SK-N-SH (cell line): ENCODE measurements at regions not wholly inside any gene's neighbourhood (a gene's known extent, or its start where the extent isn't known, plus 50 kb on each side); places are given as distances from the start of the nearest gene placed in this dataset.

ENCODE experiments used
- CTCF ChIA-PET: fragments of 300-600, 350-600 bp; formaldehyde crosslinking; extraction: SDS; loops from one replicate; lab custom pipeline; 2021; lab: Yijun Ruan, JAX
- POLR2A ChIA-PET: fragments of 350-600 bp; sonication (Branson Sonifier 250); formaldehyde crosslinking; extraction: SDS; loops from one replicate; lab custom pipeline; 2020; ENCODE audit warnings: antibody characterized with exemption, inconsistent platforms; lab: Yijun Ruan, JAX
- DNase-seq: peaks from one replicate; pipeline ENCODE4 v3.0.0; 2012
- H2AFZ ChIP-seq: fragments of 200-600 bp; sonication (generic); 2 replicates; pipeline ENCODE4 v1.8.1; 2016; ENCODE audit warnings: antibody characterized with exemption, mild to moderate bottlenecking, low read depth
- H3F3A ChIP-seq: fragments of 200-600 bp; sonication (generic); replicated peaks from 2 replicates; pipeline ENCODE3; 2016; ENCODE audit warnings: antibody characterized with exemption, mild to moderate bottlenecking; ENCODE audit not compliant: insufficient read depth
- H3K27ac ChIP-seq, 2 experiments: fragments of 200-500 bp in 1 of 2; fragments of 200-600 bp in 1 of 2; sonication (Bioruptor generic) in 1 of 2; sonication (generic), shearing (Covaris generic) in 1 of 2; 2 replicates each; pipeline versions ENCODE4 v1.5.1 to v1.6.1; 2014 to 2016; ENCODE audit warnings: low read depth in 2 of 2, inconsistent platforms in 1 of 2, low read length in 1 of 2, mild to moderate bottlenecking in 1 of 2, mixed read lengths in 1 of 2
- H3K27me3 ChIP-seq: fragments of 200-600 bp; sonication (generic), shearing (Covaris generic); 2 replicates; pipeline ENCODE4 v1.6.1; 2016; ENCODE audit warnings: mixed run types; ENCODE audit not compliant: insufficient read depth
- H3K36me3 ChIP-seq, 2 experiments: fragments of 200-500 bp in 1 of 2; fragments of 200-600 bp in 1 of 2; sonication (Bioruptor generic) in 1 of 2; sonication (generic) in 1 of 2; replicated peaks in 1 of 2; 2 replicates each; pipeline versions ENCODE3 to v1.5.1; 2014 to 2016; ENCODE audit warnings: low read length in 1 of 2, mild to moderate bottlenecking in 1 of 2; ENCODE audit not compliant: insufficient read depth in 2 of 2, control insufficient read depth in 1 of 2
- H3K4me1 ChIP-seq, 2 experiments: fragments of 200-500 bp in 1 of 2; fragments of 200-600 bp in 1 of 2; sonication (Bioruptor generic) in 1 of 2; sonication (generic), shearing (Covaris generic) in 1 of 2; 2 replicates each; pipeline versions ENCODE4 v1.5.1 to v1.6.1; 2014 to 2016; ENCODE audit warnings: low read depth in 1 of 2, low read length in 1 of 2, mixed run types in 1 of 2; ENCODE audit not compliant: insufficient read depth in 2 of 2, control insufficient read depth in 1 of 2
- H3K4me2 ChIP-seq: fragments of 200-600 bp; sonication (generic), shearing (Covaris generic); 2 replicates; pipeline ENCODE4 v1.6.1; 2017; ENCODE audit warnings: mixed run types
- H3K4me3 ChIP-seq, 2 experiments: fragments of 200-500 bp in 1 of 2; fragments of 200-600 bp in 1 of 2; sonication (Bioruptor generic) in 1 of 2; sonication (generic), shearing (Covaris generic) in 1 of 2; 2 replicates each; pipeline versions ENCODE4 v1.5.1 to v1.8.1; 2014 to 2016; ENCODE audit warnings: low read depth in 2 of 2, inconsistent platforms in 1 of 2, low read length in 1 of 2, mild to moderate bottlenecking in 1 of 2, mixed read lengths in 1 of 2, moderate library complexity in 1 of 2
- H3K79me2 ChIP-seq: fragments of 200-600 bp; sonication (generic); 2 replicates; pipeline ENCODE4 v1.8.1; 2017; ENCODE audit warnings: mild to moderate bottlenecking; ENCODE audit not compliant: insufficient read depth
- H3K9ac ChIP-seq: fragments of 200-600 bp; sonication (generic); 2 replicates; pipeline ENCODE4 v1.6.1; 2017; ENCODE audit warnings: mixed run types
- H3K9me2 ChIP-seq: fragments of 200-600 bp; sonication (generic); 2 replicates; pipeline ENCODE4 v1.6.1; 2017; ENCODE audit warnings: mixed run types
- H3K9me3 ChIP-seq: fragments of 200-600 bp; sonication (generic); 2 replicates; pipeline ENCODE4 v1.6.1; 2017; ENCODE audit warnings: mixed run types, mild to moderate bottlenecking, moderate library complexity
- H4K20me1 ChIP-seq: fragments of 200-600 bp; sonication (generic); 2 replicates; pipeline ENCODE4 v1.6.1; 2017; ENCODE audit warnings: mild to moderate bottlenecking, mixed run types; ENCODE audit not compliant: insufficient read depth
- CHD2 ChIP-seq: fragments of 150-350 bp; IDR thresholded peaks from 2 replicates; pipeline ENCODE4 v1.6.1; 2018; ENCODE audit warnings: low read length; ENCODE audit not compliant: partially characterized antibody
- CTCF ChIP-seq: fragments of 200-600 bp; sonication (generic); IDR thresholded peaks from 2 replicates; pipeline ENCODE4 v1.6.1; 2017; ENCODE audit warnings: antibody characterized with exemption, mild to moderate bottlenecking, moderate library complexity
- EP300 ChIP-seq, 2 experiments: IDR thresholded peaks; 2 replicates each; pipeline versions ENCODE4 v1.4.0 to v1.6.1; 2012; ENCODE audit warnings: borderline replicate concordance in 1 of 2, low read depth in 1 of 2, low read length in 1 of 2
- EZH2phosphoT487 ChIP-seq: fragments of 200-600 bp; sonication (generic); IDR thresholded peaks from 2 replicates; pipeline ENCODE4 v1.6.1; 2017; ENCODE audit warnings: low read depth, mixed run types, mild to moderate bottlenecking, antibody characterized with exemption, moderate library complexity, borderline replicate concordance
- GABPA ChIP-seq: IDR thresholded peaks from 2 replicates; pipeline ENCODE4 v1.4.0; 2012; ENCODE audit warnings: low read depth, mild to moderate bottlenecking
- JUND ChIP-seq: IDR thresholded peaks from 2 replicates; pipeline ENCODE4 v1.4.0; 2012
- MEF2A ChIP-seq: IDR thresholded peaks from 2 replicates; pipeline ENCODE4 v1.4.0; 2012; ENCODE audit warnings: low read depth, borderline replicate concordance
- NFIC ChIP-seq: IDR thresholded peaks from 2 replicates; pipeline ENCODE4 v1.4.0; 2012; ENCODE audit warnings: borderline replicate concordance
- NRF1 ChIP-seq: IDR thresholded peaks from 2 replicates; pipeline ENCODE4 v1.6.1; 2012; ENCODE audit warnings: low read depth, mild to moderate bottlenecking, low read length
- TCF12 ChIP-seq: IDR thresholded peaks from 2 replicates; pipeline ENCODE4 v1.4.0; 2012
- TEAD4 ChIP-seq: IDR thresholded peaks from 2 replicates; pipeline ENCODE4 v1.4.0; 2012; ENCODE audit warnings: mild to moderate bottlenecking, borderline replicate concordance; ENCODE audit not compliant: insufficient read depth
- USF1 ChIP-seq: IDR thresholded peaks from 2 replicates; pipeline ENCODE4 v1.4.0; 2012; ENCODE audit warnings: low read depth, borderline replicate concordance
- WGBS: methylation state at CpG from one replicate; pipeline ENCODE4 v1.1.6; 2017; ENCODE audit warnings: low lambda C conversion rate; 5-methylcytosine and 5-hydroxymethylcytosine counted together

- Histone ChIP-seq H3K4me2 (no peak overlapping the region), H4K20me1 (no peaks in the 10 kb centered on the region), H3K27me3 (no peaks in the 10 kb centered on the region), H3K9ac (no peak overlapping the region), H3K9me3 (no peaks in the 10 kb centered on the region), H3K79me2 (no peaks in the 10 kb centered on the region), H3K4me1 (peaks cover 0 to 46% of the 10 kb centered on the region in 2 experiments; a peak in 3 of 4 replicates), H2AFZ (peak overlapping the region; percentile 26), H3K4me3 (no peak overlapping the region), H3K36me3 (no peaks in the 10 kb centered on the region), H3K9me2 (no peaks in the 10 kb centered on the region), H3K27ac (no peak overlapping the region), H3F3A (peaks cover 10% of the 10 kb centered on the region)
- POLR2A ChIA-PET: no interaction called here
- TF ChIP-seq TEAD4 (no peak), MEF2A (no peak), CHD2 (no peak), CTCF (no peak)
- WGBS: 95% methylated on average over 5 of the region's 5 CpGs
- CTCF ChIA-PET: no interaction called here
- no peak for DNase-seq
Observed at GRCh38 chr3:30263238-30263924, 343.0 kb upstream of the TGFBR2 start.

GRCh38 chr3:30263925-30264313 lies 342.5 kb upstream of the TGFBR2 start:
- ChIA-PET POLR2A (no interaction called here), CTCF (no interaction called here)
- H3K4me1 ChIP-seq: peaks cover 0 to 40% of the 10 kb centered on the region in 2 experiments; a peak in 3 of 4 replicates
- H3F3A ChIP-seq: peaks cover 10% of the 10 kb centered on the region
- H3K4me2 ChIP-seq: no peak overlapping the region
- no peaks in the 10 kb centered on the region for H4K20me1 ChIP-seq
- no peak overlapping the region for H3K27ac ChIP-seq
- H3K9me3 ChIP-seq: no peaks in the 10 kb centered on the region
- H3K27me3 ChIP-seq: no peaks in the 10 kb centered on the region
- TF ChIP-seq NRF1: no peak
- no peak for TF ChIP-seq GABPA
- no peak for TF ChIP-seq EZH2phosphoT487
- no peak for TF ChIP-seq MEF2A
- no peak for TF ChIP-seq EP300 (IDR thresholded peaks at IDR 0.05; ENCODE audit: borderline replicate concordance in 1 of 2, low read depth in 1 of 2, low read length in 1 of 2)
- no peak for TF ChIP-seq TCF12
- TF ChIP-seq JUND: no peak
- TF ChIP-seq TEAD4: no peak
- TF ChIP-seq USF1: no peak
- TF ChIP-seq NFIC: no peak
- H3K4me3 ChIP-seq: no peak overlapping the region
- no peaks in the 10 kb centered on the region for H3K79me2 ChIP-seq
- no peaks in the 10 kb centered on the region for H3K36me3 ChIP-seq
- 95% methylated on average over 4 of the region's 4 CpGs for WGBS
- no peak overlapping the region for H3K9ac ChIP-seq
- H2AFZ ChIP-seq: no peak overlapping the region
- no peak for DNase-seq
- no peaks in the 10 kb centered on the region for H3K9me2 ChIP-seq
